DND-41 (cell line): ENCODE measurements at regions not wholly inside any gene's neighbourhood (a gene's known extent, or its start where the extent isn't known, plus 50 kb on each side); places are given as distances from the start of the nearest gene placed in this dataset.

Experiments used
- ATAC-seq: fragments of 200-7000 bp; cut with Tn5 transposase; 3 replicates; pipeline ENCODE4 v1.9.1; 2021; ENCODE audit warnings: low read depth; ENCODE audit not compliant: insufficient read depth
- DNase-seq: peaks from one replicate; pipeline ENCODE4 v3.0.0-alpha.2; 2020
- H2AFZ ChIP-seq: 2 replicates; pipeline ENCODE4 v1.6.0; 2012; ENCODE audit warnings: low read depth, low read length
- H3K27ac ChIP-seq: 2 replicates; pipeline ENCODE4 v1.5.1; 2012; ENCODE audit warnings: low read length, inconsistent platforms
- H3K27me3 ChIP-seq: fragments of 200-600 bp; sonication (generic); 2 replicates; pipeline ENCODE4 v1.6.0; 2012; ENCODE audit warnings: low read length, mild to moderate bottlenecking, inconsistent platforms; ENCODE audit not compliant: insufficient read depth, poor library complexity
- H3K36me3 ChIP-seq: 2 replicates; pipeline ENCODE4 v1.5.1; 2012; ENCODE audit warnings: low read length, inconsistent platforms; ENCODE audit not compliant: insufficient read depth
- H3K4me1 ChIP-seq: 2 replicates; pipeline ENCODE4 v1.5.1; 2012; ENCODE audit warnings: mild to moderate bottlenecking, low read length; ENCODE audit not compliant: insufficient read depth
- H3K4me2 ChIP-seq: 2 replicates; pipeline ENCODE4 v1.6.0; 2012; ENCODE audit warnings: mild to moderate bottlenecking, moderate library complexity, low read length, inconsistent platforms; ENCODE audit not compliant: insufficient read depth
- H3K4me3 ChIP-seq, 2 experiments: fragments of 200-600 bp in 1 of 2; shearing (Covaris generic) in 1 of 2; 2 replicates each; pipeline ENCODE4 v1.5.1; 2012 to 2016; ENCODE audit warnings: inconsistent platforms in 2 of 2, low read length in 2 of 2, mild to moderate bottlenecking in 2 of 2, low read depth in 1 of 2, moderate library complexity in 1 of 2
- H3K79me2 ChIP-seq: 2 replicates; pipeline ENCODE4 v1.6.0; 2012; ENCODE audit warnings: low read length, inconsistent platforms; ENCODE audit not compliant: insufficient read depth
- H3K9ac ChIP-seq: 2 replicates; pipeline ENCODE4 v1.6.0; 2012; ENCODE audit warnings: low read depth, mild to moderate bottlenecking, inconsistent platforms, low read length, moderate library complexity
- H3K9me3 ChIP-seq: 2 replicates; pipeline ENCODE4 v1.5.1; 2012; ENCODE audit warnings: low read length, moderate library complexity, mild to moderate bottlenecking, inconsistent platforms; ENCODE audit not compliant: insufficient read depth, severe bottlenecking
- H4K20me1 ChIP-seq: 2 replicates; pipeline ENCODE4 v1.6.0; 2012; ENCODE audit warnings: low read length; ENCODE audit not compliant: insufficient read depth
- CTCF ChIP-seq: IDR thresholded peaks from 2 replicates; pipeline ENCODE4 v1.5.1; 2012; ENCODE audit warnings: borderline replicate concordance, low read length, moderate library complexity, mild to moderate bottlenecking; ENCODE audit not compliant: poor library complexity, severe bottlenecking; ENCODE audit errors: extremely low read depth
- EZH2 ChIP-seq: IDR thresholded peaks from 3 replicates; pipeline ENCODE4 v1.6.1; 2012; ENCODE audit warnings: borderline replicate concordance, low read depth, mild to moderate bottlenecking, moderate library complexity, low read length, inconsistent platforms; ENCODE audit not compliant: severe bottlenecking

- H3K4me2 ChIP-seq, result no peak overlapping the region
- H3K27ac ChIP-seq, result no peak overlapping the region
Measured at GRCh38 chr5:56349461-56349860, 116.3 kb upstream of the ANKRD55 start.

GRCh38 chr5:56346741-56347535, 113.8 kb upstream of the ANKRD55 start:
- Histone ChIP-seq H3K27ac (no peak overlapping the region), H2AFZ (no peak overlapping the region), H3K36me3 (no peaks in the 10 kb centered on the region), H3K4me3 (no peak overlapping the region), H3K4me2 (no peak overlapping the region), H3K27me3 (peaks cover 10% of the 10 kb centered on the region), H3K4me1 (no peaks in the 10 kb centered on the region), H3K79me2 (no peaks in the 10 kb centered on the region), H4K20me1 (no peaks in the 10 kb centered on the region), H3K9ac (no peak overlapping the region), H3K9me3 (no peaks in the 10 kb centered on the region)
- TF ChIP-seq CTCF (no peak), EZH2 (no peak)
- ATAC-seq (no peak), DNase-seq (no peak)

More at GRCh38 chr5:56349461-56349860, 116.3 kb upstream of the ANKRD55 start:
- Histone ChIP-seq H2AFZ (no peak overlapping the region), H3K4me3 (no peak overlapping the region), H3K27me3 (peaks cover 10% of the 10 kb centered on the region), H4K20me1 (no peaks in the 10 kb centered on the region), H3K9ac (no peak overlapping the region), H3K79me2 (no peaks in the 10 kb centered on the region), H3K4me1 (no peaks in the 10 kb centered on the region), H3K36me3 (no peaks in the 10 kb centered on the region), H3K9me3 (no peaks in the 10 kb centered on the region)
- TF ChIP-seq CTCF, result no peak
- DNase-seq (no peak), ATAC-seq (no peak)

- Histone ChIP-seq H3K79me2 (no peaks in the 10 kb centered on the region), H3K9me3 (no peaks in the 10 kb centered on the region), H3K9ac (no peak overlapping the region), H3K4me1 (no peaks in the 10 kb centered on the region), H3K4me2 (no peak overlapping the region), H3K27ac (no peak overlapping the region), H3K27me3 (peaks cover 10% of the 10 kb centered on the region), H3K36me3 (no peaks in the 10 kb centered on the region), H2AFZ (no peak overlapping the region), H4K20me1 (no peaks in the 10 kb centered on the region), H3K4me3 (no peak overlapping the region)
- no peak for DNase-seq
- no peak for ATAC-seq
- no peak for TF ChIP-seq CTCF
- TF ChIP-seq EZH2, result no peak
Measured at GRCh38 chr5:56346044-56346710, 113.0 kb upstream of the ANKRD55 start.
